CD14-positive monocyte (primary cell): ENCODE measurements at regions not wholly inside any gene's neighbourhood (a gene's known extent, or its start where the extent isn't known, plus 50 kb on each side); places are given as distances from the start of the nearest gene placed in this dataset.

Experiments used
- DNase-seq, 3 donors: peaks; one replicate each; pipeline ENCODE4 v3.0.0-alpha.2; 2011 to 2022
- H2AFZ ChIP-seq: 2 replicates; pipeline ENCODE4 v1.6.0; 2012; ENCODE audit warnings: mild to moderate bottlenecking, low read depth, low read length, inconsistent platforms; ENCODE audit not compliant: insufficient read depth, poor library complexity, severe bottlenecking
- H3K27ac ChIP-seq, 2 donors: 1 replicate in 1 of 2; 2 replicates in 1 of 2; pipeline ENCODE4 v1.5.1; 2012 to 2013; ENCODE audit warnings: low read length in 2 of 2, control low read depth in 1 of 2, inconsistent platforms in 1 of 2, low read depth in 1 of 2, mild to moderate bottlenecking in 1 of 2
- H3K27me3 ChIP-seq, 2 donors: one replicate each; pipeline versions ENCODE4 v1.6.0 to v1.6.1; 2011 to 2013; ENCODE audit warnings: low read length in 2 of 2; ENCODE audit not compliant: control insufficient read depth in 2 of 2, insufficient read depth in 2 of 2
- H3K36me3 ChIP-seq, 2 donors: replicated peaks in 1 of 2; 1 replicate in 1 of 2; 2 replicates in 1 of 2; pipeline versions ENCODE4 v1.5.1 to v1.6.1; 2012 to 2013; ENCODE audit warnings: low read length in 2 of 2, control low read depth in 1 of 2, inconsistent platforms in 1 of 2, mild to moderate bottlenecking in 1 of 2; ENCODE audit not compliant: insufficient read depth in 2 of 2, control insufficient read depth in 1 of 2
- H3K4me1 ChIP-seq, 2 donors: 1 replicate in 1 of 2; 2 replicates in 1 of 2; pipeline versions ENCODE4 v1.5.1 to v1.6.1; 2012 to 2013; ENCODE audit warnings: low read length in 2 of 2, control low read depth in 1 of 2, inconsistent platforms in 1 of 2, mild to moderate bottlenecking in 1 of 2, moderate library complexity in 1 of 2; ENCODE audit not compliant: insufficient read depth in 2 of 2, control insufficient read depth in 1 of 2
- H3K4me2 ChIP-seq: replicated peaks from 2 replicates; pipeline ENCODE3; 2012; ENCODE audit warnings: low read length, moderate library complexity, mild to moderate bottlenecking; ENCODE audit not compliant: poor library complexity, severe bottlenecking; ENCODE audit errors: extremely low read depth
- H3K4me3 ChIP-seq, 3 experiments: fragments of 200-600 bp in 1 of 3; sonication (generic) in 1 of 3; replicated peaks in 1 of 3; 1 replicate in 2 of 3; 2 replicates in 1 of 3; pipeline ENCODE4 v1.5.1; 2011 to 2013; ENCODE audit warnings: low read length in 3 of 3, mild to moderate bottlenecking in 3 of 3, control low read depth in 2 of 3, low read depth in 2 of 3, inconsistent platforms in 1 of 3, moderate library complexity in 1 of 3
- H3K79me2 ChIP-seq: 2 replicates; pipeline ENCODE4 v1.6.0; 2012; ENCODE audit warnings: mild to moderate bottlenecking, control low read depth, inconsistent platforms, low read length, moderate library complexity; ENCODE audit not compliant: insufficient read depth
- H3K9ac ChIP-seq: 2 replicates; pipeline ENCODE4 v1.6.0; 2017; ENCODE audit warnings: low read length, mild to moderate bottlenecking; ENCODE audit not compliant: insufficient read depth, poor library complexity, severe bottlenecking
- H3K9me3 ChIP-seq, 2 donors: replicated peaks in 1 of 2; 1 replicate in 1 of 2; 2 replicates in 1 of 2; pipeline versions ENCODE4 v1.5.1 to v1.6.1; 2012 to 2013; ENCODE audit warnings: low read length in 2 of 2, control low read depth in 1 of 2; ENCODE audit not compliant: control insufficient read depth in 1 of 2, insufficient read depth in 1 of 2
- H4K20me1 ChIP-seq: 2 replicates; pipeline ENCODE4 v1.6.0; 2012; ENCODE audit warnings: mild to moderate bottlenecking, low read length, control low read depth, moderate library complexity; ENCODE audit not compliant: insufficient read depth
- H3K27ac Mint-ChIP-seq, 7 donors: one replicate each; pipeline ENCODE4 v1.8.0; 2020; ENCODE audit warnings: mild to moderate bottlenecking in 7 of 7, mixed read lengths in 7 of 7, moderate library complexity in 6 of 7, inconsistent platforms in 2 of 7
- H3K27me3 Mint-ChIP-seq, 3 donors: one replicate each; pipeline ENCODE4 v1.8.0; 2021 to 2022; ENCODE audit warnings: low read depth in 3 of 3, mild to moderate bottlenecking in 3 of 3, mixed read lengths in 3 of 3, moderate library complexity in 3 of 3, inconsistent platforms in 1 of 3
- H3K36me3 Mint-ChIP-seq, 2 donors: one replicate each; pipeline ENCODE4 v1.8.0; 2020; ENCODE audit warnings: mixed read lengths in 2 of 2, inconsistent platforms in 1 of 2, mild to moderate bottlenecking in 1 of 2
- H3K4me1 Mint-ChIP-seq: one replicate; pipeline ENCODE4 v1.8.0; 2020; ENCODE audit warnings: mild to moderate bottlenecking, mixed read lengths
- H3K4me3 Mint-ChIP-seq, 2 donors: one replicate each; pipeline ENCODE4 v1.8.0; 2020; ENCODE audit warnings: mild to moderate bottlenecking in 2 of 2, mixed read lengths in 2 of 2, moderate library complexity in 1 of 2
- H3K9me3 Mint-ChIP-seq, 7 donors: one replicate each; pipeline ENCODE4 v1.8.0; 2020 to 2022; ENCODE audit warnings: mixed read lengths in 7 of 7, mild to moderate bottlenecking in 6 of 7, moderate library complexity in 6 of 7, inconsistent platforms in 2 of 7
- CTCF ChIP-seq: fragments of 200-600 bp; IDR thresholded peaks from one replicate; pipeline ENCODE4 v1.8.0; 2022; ENCODE audit warnings: antibody characterized with exemption, mild to moderate bottlenecking
- WGBS: methylation state at CpG from one replicate; pipeline ENCODE4 v1.1.5; 2013; ENCODE audit warnings: missing lambda C conversion rate; ENCODE audit not compliant: insufficient coverage; 5-methylcytosine and 5-hydroxymethylcytosine counted together
- intact Hi-C, 2 donors: fragments of 100-400 bp; cut with micrococcal nuclease; formaldehyde crosslinking; loops; one replicate each; pipeline versions ENCODE4 v1.15.0 to v1.15.1; 2023

- Histone ChIP-seq H3K4me3 (no peak overlapping the region), H3K4me1 (no peaks in the 10 kb centered on the region), H3K9me3 (no peaks in the 10 kb centered on the region), H3K36me3 (no peaks in the 10 kb centered on the region), H3K9ac (no peak overlapping the region), H3K27me3 (no peaks in the 10 kb centered on the region), H3K4me2 (no peak overlapping the region), H2AFZ (no peak overlapping the region), H3K27ac (no peak overlapping the region), H3K79me2 (no peaks in the 10 kb centered on the region), H4K20me1 (no peaks in the 10 kb centered on the region)
- intact Hi-C loops: no loop called here
- WGBS: no CpG with 5 or more reads among the region's 5 CpGs
- no peak overlapping the region for H3K27ac Mint-ChIP-seq
- peaks cover 0 to 2% (median 0%) of the 10 kb centered on the region in 3 donors for H3K27me3 Mint-ChIP-seq
- peaks cover 0 to 4% (median 0%) of the 10 kb centered on the region in 7 donors for H3K9me3 Mint-ChIP-seq
- H3K4me3 Mint-ChIP-seq: no peak overlapping the region
- H3K36me3 Mint-ChIP-seq: no peaks in the 10 kb centered on the region
- H3K4me1 Mint-ChIP-seq: no peaks in the 10 kb centered on the region
- TF ChIP-seq CTCF: no peak
- DNase-seq: no peak
These were observed 291.8 kb upstream of the PRKX start for GRCh38 chrX:4005281-4005680.

- Histone ChIP-seq H3K36me3 (no peaks in the 10 kb centered on the region), H3K9me3 (no peaks in the 10 kb centered on the region), H2AFZ (no peak overlapping the region), H3K4me1 (no peaks in the 10 kb centered on the region), H3K4me3 (no peak overlapping the region), H3K27me3 (no peaks in the 10 kb centered on the region), H4K20me1 (no peaks in the 10 kb centered on the region), H3K27ac (no peak overlapping the region), H3K4me2 (no peak overlapping the region), H3K9ac (no peak overlapping the region), H3K79me2 (no peaks in the 10 kb centered on the region)
- intact Hi-C loops: no loop called here
- TF ChIP-seq CTCF: no peak
- Mint-ChIP-seq H3K4me1 (no peaks in the 10 kb centered on the region), H3K4me3 (no peak overlapping the region), H3K9me3 (peaks cover 0 to 4% (median 0%) of the 10 kb centered on the region in 7 donors), H3K36me3 (no peaks in the 10 kb centered on the region), H3K27me3 (peaks cover 0 to 2% (median 0%) of the 10 kb centered on the region in 3 donors), H3K27ac (no peak overlapping the region)
- no peak for DNase-seq
These were observed 291.4 kb upstream of the PRKX start for GRCh38 chrX:4004822-4005221.
